ENCODE measurements at regions not wholly inside any gene's neighbourhood (a gene's known extent, or its start where the extent isn't known, plus 50 kb on each side); places are given as distances from the start of the nearest gene placed in this dataset.

DNA sequence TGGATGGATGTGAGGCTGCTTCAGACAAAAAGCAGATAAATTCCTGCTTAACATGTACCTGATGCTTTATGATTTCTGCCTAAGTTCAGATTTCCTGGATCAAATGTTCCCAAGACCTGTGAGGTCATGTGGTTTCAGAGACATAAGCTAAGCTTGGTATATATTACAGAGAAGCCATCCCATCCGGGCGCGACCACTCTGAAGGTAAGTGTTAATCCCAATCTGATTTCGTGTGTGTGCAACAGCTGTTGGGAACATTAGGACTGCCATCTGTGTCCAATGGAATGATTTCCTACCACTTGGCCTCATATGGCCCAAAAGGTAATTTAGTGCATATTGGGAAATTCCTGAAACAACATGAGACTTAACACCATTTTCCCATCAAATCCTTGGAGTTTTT, 199.1 kb downstream of the HS3ST3B1 start:
- H2BK15ac ChIP-seq (ENCODE audit: low read length) = no peak overlapping the region
- no peak overlapping the region for H4K8ac ChIP-seq (ENCODE audit: extremely low read depth, insufficient read depth, low read length)
- H2BK20ac ChIP-seq (ENCODE audit: low read length) = no peak overlapping the region
- H2BK120ac ChIP-seq (replicated peaks; ENCODE audit: low read depth, low read length) = no peak overlapping the region
- H3K56ac ChIP-seq (replicated peaks; ENCODE audit: insufficient read length, low read depth, low read length) = no peak overlapping the region
- no peaks in the 10 kb centered on the region for H3K36me3 ChIP-seq (ENCODE audit: control insufficient read depth in 2 of 4, insufficient read depth in 4 of 4, low read length in 3 of 4)
- CTCF ChIA-PET (ENCODE audit: partially characterized antibody) = interaction anchor here (0.6 to 0.9 kb wide), 2 partner anchors 15 to 747 kb away, joined by 3 to 4 read pairs; no protein-coding TSS in a partner anchor
- H3K4me1 ChIP-seq (replicated peaks in 1 of 4; ENCODE audit: control insufficient read depth in 3 of 4, insufficient read depth in 4 of 4, low read length in 3 of 4) = no peaks in the 10 kb centered on the region
- H4K20me1 ChIP-seq (replicated peaks in 1 of 2; ENCODE audit: control insufficient read depth in 1 of 2, insufficient read depth in 2 of 2, low read length in 2 of 2) = no peaks in the 10 kb centered on the region
- no peaks in the 10 kb centered on the region for H3K79me2 ChIP-seq (ENCODE audit: control insufficient read depth in 1 of 2, insufficient read depth in 2 of 2, low read length in 2 of 2)
- no peak overlapping the region for H3K14ac ChIP-seq (ENCODE audit: insufficient read length)
- H4K91ac ChIP-seq (replicated peaks; ENCODE audit: insufficient read length, low read length) = no peak overlapping the region
- H2BK5ac ChIP-seq (ENCODE audit: low read depth, low read length) = no peak overlapping the region
- no peak overlapping the region for H2AFZ ChIP-seq (ENCODE audit: low read length)
- H3K27ac ChIP-seq (ENCODE audit: low read depth, low read length) = no peak overlapping the region
- no peak overlapping the region for H2AK5ac ChIP-seq (ENCODE audit: low read depth, low read length)
- no peak overlapping the region for H3K9ac ChIP-seq (replicated peaks in 1 of 4; ENCODE audit: extremely low read depth in 1 of 4, low read depth in 3 of 4, low read length in 3 of 4)
- no peak for FAIRE-seq
- no peak overlapping the region for H3K4me2 ChIP-seq (ENCODE audit: insufficient read depth in 1 of 2, low read depth in 2 of 2, low read length in 2 of 2)
- H3K4ac ChIP-seq (replicated peaks; ENCODE audit: insufficient read length, low read depth, low read length) = no peak overlapping the region
- POLR2A ChIA-PET (ENCODE audit: partially characterized antibody) = no interaction called here
- 0 out of 7 replicates have a peak, but pooled peaks cover 0 to 2% (median 0%) of the 10 kb centered on the region in 4 experiments for H3K27me3 ChIP-seq (replicated peaks in 1 of 4; ENCODE audit: control insufficient read depth in 3 of 4, extremely low read depth in 1 of 4, insufficient read depth in 3 of 4, low read length in 3 of 4)
- H3K4me3 ChIP-seq (ENCODE audit: extremely low read depth in 1 of 4, insufficient read depth in 2 of 4, low read depth in 3 of 4, low read length in 4 of 4) = no peak overlapping the region
- H4K5ac ChIP-seq (ENCODE audit: insufficient read length, low read depth, low read length) = no peak overlapping the region
- no peak overlapping the region for H2BK12ac ChIP-seq (ENCODE audit: low read depth, low read length)
- no peak for DNase-seq (ENCODE audit: low read depth in 1 of 2, low spot score in 2 of 2)
- no peaks in the 10 kb centered on the region for H3K23me2 ChIP-seq (ENCODE audit: low read depth, low read length)
- H3K18ac ChIP-seq (ENCODE audit: extremely low read depth, low read length) = no peak overlapping the region
- H3K79me1 ChIP-seq (ENCODE audit: low read depth, low read length) = no peaks in the 10 kb centered on the region
- 82% methylated on average over 4 of the region's 4 CpGs; no CpG with 5 or more reads in 1 of the 2 experiments for WGBS, 2 experiments (ENCODE audit: extremely low coverage in 1 of 2, insufficient coverage in 1 of 2, insufficient read length in 1 of 2, insufficient replicate concordance in 2 of 2, low coverage in 1 of 2, low lambda C conversion rate in 2 of 2, missing lambda C conversion rate in 1 of 2)
- no peak overlapping the region for H3K23ac ChIP-seq (ENCODE audit: insufficient read length)
- H3K9me3 ChIP-seq (ENCODE audit: insufficient read depth in 2 of 2, low read depth in 1 of 2, low read length in 1 of 2) = no peaks in the 10 kb centered on the region
- TF ChIP-seq MAFK (IDR thresholded peaks at IDR 0.05; ENCODE audit: low read depth, low read length) (no peak), HDAC6 (IDR thresholded peaks at IDR 0.05; ENCODE audit: low read depth, low read length) (no peak), KDM1A (IDR thresholded peaks at IDR 0.05; ENCODE audit: borderline replicate concordance, low read length) (no peak), GTF2F1 (IDR thresholded peaks at IDR 0.05; ENCODE audit: borderline replicate concordance, low read depth, low read length) (no peak), PHF8 (conservative IDR thresholded peaks at IDR 0.05; ENCODE audit: low read depth, low read length) (no peak), ASH2L (IDR thresholded peaks at IDR 0.05; ENCODE audit: low read length) (no peak), SIN3A (conservative IDR thresholded peaks at IDR 0.05 in 1 of 2, IDR thresholded peaks at IDR 0.05 in 1 of 2; ENCODE audit: low read depth in 1 of 2, low read length in 2 of 2) (no peak), CTBP2 (IDR thresholded peaks at IDR 0.05; ENCODE audit: borderline replicate concordance, insufficient read depth, insufficient read length, low read length) (no peak), RAD21 (IDR thresholded peaks at IDR 0.05 in 1 of 2, conservative IDR thresholded peaks at IDR 0.05 in 1 of 2; ENCODE audit: low read depth in 2 of 2, low read length in 2 of 2) (no peak), BCL11A (IDR thresholded peaks at IDR 0.05; ENCODE audit: low read depth in 2 of 2, low read length in 2 of 2) (no peak), CEBPB (IDR thresholded peaks at IDR 0.05; ENCODE audit: low read depth, low read length) (no peak), RBBP5 (IDR thresholded peaks at IDR 0.05; ENCODE audit: borderline replicate concordance, low read depth, low read length) (no peak), BACH1 (IDR thresholded peaks at IDR 0.05; ENCODE audit: low read length) (no peak)
- TF ChIP-seq, protein P1, sequence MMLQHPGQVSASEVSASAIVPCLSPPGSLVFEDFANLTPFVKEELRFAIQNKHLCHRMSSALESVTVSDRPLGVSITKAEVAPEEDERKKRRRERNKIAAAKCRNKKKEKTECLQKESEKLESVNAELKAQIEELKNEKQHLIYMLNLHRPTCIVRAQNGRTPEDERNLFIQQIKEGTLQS (IDR thresholded peaks at IDR 0.05; ENCODE audit: insufficient read depth, low read depth, low read length) = no peak

Data from H1 (cell line).